ACHN (cell line): ENCODE measurements at regions not wholly inside any gene's neighbourhood (a gene's known extent, or its start where the extent isn't known, plus 50 kb on each side); places are given as distances from the start of the nearest gene placed in this dataset.
A peak's percentile ranks its signal among the peaks of the same experiment; 100 is the strongest.

Experiments
- DNase-seq: peaks from one replicate; pipeline ENCODE4 v3.0.0-alpha.2; 2015
- in situ Hi-C: cut with HindIII; loops from 2 replicates; pipeline ENCODE4 v1.10.0; 2017; ENCODE audit warnings: low sequenced_read_pairs, low pct_ligation_motif_present, low pct_unique_long_range_greater_than_20kb

GRCh38 chr15:48017747-48018146, 103.0 kb upstream of the SLC24A5 start:
- no peak for DNase-seq
- in situ Hi-C loops: no loop called here

GRCh38 chr15:48020166-48020565, 100.6 kb upstream of the SLC24A5 start:
- no peak for DNase-seq
- in situ Hi-C loops: no loop called here

- in situ Hi-C loops: no loop called here
- peak; percentile 2 for DNase-seq
Observed at GRCh38 chr15:48021336-48022086, 99.3 kb upstream of the SLC24A5 start.

- peak; percentile 2 for DNase-seq
- in situ Hi-C loops: no loop called here
Observed at GRCh38 chr15:48025118-48025517, 95.7 kb upstream of the SLC24A5 start.

GRCh38 chr15:48028712-48029111, 92.1 kb upstream of the SLC24A5 start:
- in situ Hi-C loops: no loop called here
- no peak for DNase-seq

GRCh38 chr15:48029642-48030041, 91.1 kb upstream of the SLC24A5 start:
- in situ Hi-C loops: no loop called here

GRCh38 chr15:48031466-48031865, 89.3 kb upstream of the SLC24A5 start:
- no peak for DNase-seq
- in situ Hi-C loops: no loop called here

More at GRCh38 chr15:48029642-48030041, 91.1 kb upstream of the SLC24A5 start:
- no peak for DNase-seq

GRCh38 chr15:48031973-48032372, 88.8 kb upstream of the SLC24A5 start:
- no peak for DNase-seq
- in situ Hi-C loops: no loop called here

GRCh38 chr15:48032911-48033310, 87.9 kb upstream of the SLC24A5 start:
- in situ Hi-C loops: no loop called here
- no peak for DNase-seq

- in situ Hi-C loops: no loop called here
- no peak for DNase-seq
Observed at GRCh38 chr15:48038221-48038620, 82.6 kb upstream of the SLC24A5 start.

GRCh38 chr15:48040166-48040817, 80.5 kb upstream of the SLC24A5 start:
- in situ Hi-C loops: no loop called here
- DNase-seq: no peak

- in situ Hi-C loops: no loop called here
- no peak for DNase-seq
Observed at GRCh38 chr15:48041454-48041853, 79.3 kb upstream of the SLC24A5 start.

GRCh38 chr15:48046813-48047438, 73.9 kb upstream of the SLC24A5 start:
- in situ Hi-C loops: no loop called here
- DNase-seq: no peak

GRCh38 chr15:48049736-48050135, 71.1 kb upstream of the SLC24A5 start:
- no peak for DNase-seq
- in situ Hi-C loops: no loop called here

GRCh38 chr15:48052946-48053345, 67.8 kb upstream of the SLC24A5 start:
- in situ Hi-C loops: no loop called here
- no peak for DNase-seq

- in situ Hi-C loops: no loop called here
Observed at GRCh38 chr15:48058371-48058770, 62.4 kb upstream of the SLC24A5 start.

GRCh38 chr15:48059791-48060190, 61.0 kb upstream of the SLC24A5 start:
- in situ Hi-C loops: no loop called here
- DNase-seq: no peak

More at GRCh38 chr15:48058371-48058770, 62.4 kb upstream of the SLC24A5 start:
- DNase-seq: no peak

GRCh38 chr15:48060396-48060795, 60.4 kb upstream of the SLC24A5 start:
- no peak for DNase-seq
- in situ Hi-C loops: no loop called here

- DNase-seq: no peak
- in situ Hi-C loops: no loop called here
Observed at GRCh38 chr15:48061605-48062004, 59.2 kb upstream of the SLC24A5 start.
